Mucosa of rectum (tissue), 2 donors: ENCODE measurements at regions not wholly inside any gene's neighbourhood (a gene's known extent, or its start where the extent isn't known, plus 50 kb on each side); places are given as distances from the start of the nearest gene placed in this dataset.
"Not testable (repeated sequence)": the region's sequence is repeated elsewhere in the genome, so short reads cannot be mapped to it uniquely, and the experiment has no call there.

Experiments used
- H3K27ac ChIP-seq, 2 donors: one replicate each; pipeline ENCODE4 v1.7.0; 2013; ENCODE audit warnings: inconsistent platforms in 2 of 2, low read depth in 2 of 2, low read length in 2 of 2
- H3K27me3 ChIP-seq, 2 donors: one replicate each; pipeline ENCODE4 v1.7.0; 2013; ENCODE audit warnings: low read length in 2 of 2; ENCODE audit not compliant: control insufficient read depth in 2 of 2, insufficient read depth in 2 of 2
- H3K36me3 ChIP-seq, 2 donors: one replicate each; pipeline ENCODE4 v1.7.0; 2013; ENCODE audit warnings: low read length in 2 of 2; ENCODE audit not compliant: control insufficient read depth in 2 of 2, insufficient read depth in 2 of 2
- H3K4me1 ChIP-seq, 2 donors: one replicate each; pipeline ENCODE4 v1.7.0; 2013; ENCODE audit warnings: low read length in 2 of 2, mild to moderate bottlenecking in 1 of 2; ENCODE audit not compliant: control insufficient read depth in 2 of 2, insufficient read depth in 2 of 2
- H3K4me3 ChIP-seq, 2 donors: one replicate each; pipeline ENCODE4 v1.7.0; 2013; ENCODE audit warnings: low read length in 2 of 2
- H3K9ac ChIP-seq, 2 donors: one replicate each; pipeline ENCODE4 v1.7.0; 2013; ENCODE audit warnings: low read length in 2 of 2, low read depth in 1 of 2, mild to moderate bottlenecking in 1 of 2
- H3K9me3 ChIP-seq, 2 donors: one replicate each; pipeline ENCODE4 v1.7.0; 2013; ENCODE audit warnings: low read length in 2 of 2; ENCODE audit not compliant: control insufficient read depth in 2 of 2
- donor health status: healthy.
- donor health status: Normal muscosa, but diverticular disease.

DNA sequence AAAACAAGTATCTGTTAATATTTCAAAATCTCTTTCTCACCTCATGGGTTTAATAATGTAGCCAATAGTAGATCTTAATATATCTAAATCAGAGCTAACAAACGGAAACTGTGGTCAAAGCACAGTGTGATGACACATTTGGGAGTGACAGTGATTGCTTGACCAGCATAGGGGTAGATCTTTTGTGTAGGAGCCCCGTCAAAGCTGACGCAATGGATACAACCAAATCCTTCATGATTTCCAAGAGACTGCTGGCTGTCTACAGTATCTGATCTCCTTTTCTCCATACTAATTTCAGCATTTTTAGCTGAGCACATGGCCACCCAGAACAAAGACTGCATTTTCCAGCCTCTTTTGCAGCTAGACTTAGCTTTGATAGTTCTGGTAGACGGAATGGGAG is 299.3 kb upstream of the ECI2 start:
- Histone ChIP-seq H3K9me3 (no peaks in the 10 kb centered on the region), H3K27ac (no peak overlapping the region), H3K4me1 (no peaks in the 10 kb centered on the region), H3K27me3 (peaks cover 0 to 1% of the 10 kb centered on the region in 2 donors), H3K4me3 (no peak overlapping the region), H3K36me3 (no peaks in the 10 kb centered on the region), H3K9ac (no peak overlapping the region)

- Histone ChIP-seq H3K27ac (no peak overlapping the region), H3K9me3 (no peaks in the 10 kb centered on the region), H3K4me3 (no peak overlapping the region), H3K36me3 (no peaks in the 10 kb centered on the region), H3K4me1 (no peaks in the 10 kb centered on the region), H3K9ac (no peak overlapping the region), H3K27me3 (peaks cover 0 to 1% of the 10 kb centered on the region in 2 donors)
Observed at GRCh38 chr6:4433199-4433598, 297.8 kb upstream of the ECI2 start.

DNA sequence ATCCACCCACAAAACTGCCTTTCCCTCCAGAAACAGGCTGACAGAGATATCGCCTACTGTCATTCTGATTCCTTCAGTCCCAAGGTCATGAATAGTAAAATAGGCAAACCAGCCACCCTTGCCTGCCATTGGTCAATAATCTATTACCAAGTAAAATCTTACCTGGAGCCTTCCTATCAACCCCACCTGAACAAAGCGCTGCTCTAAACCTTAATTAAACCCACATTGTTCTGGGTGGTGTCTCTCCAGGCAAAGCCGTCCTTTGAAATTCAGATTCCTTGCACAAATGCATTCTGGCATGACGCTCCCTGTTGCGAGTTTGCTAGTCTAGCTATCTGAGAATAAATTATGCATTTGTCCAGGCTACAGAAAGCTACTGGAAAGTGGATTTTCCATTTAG is 291.6 kb upstream of the ECI2 start:
- no peaks in the 10 kb centered on the region for H3K27me3 ChIP-seq
- no peaks in the 10 kb centered on the region for H3K4me1 ChIP-seq
- no peaks in the 10 kb centered on the region for H3K36me3 ChIP-seq
- no peak overlapping the region for H3K27ac ChIP-seq
- H3K4me3 ChIP-seq: no peak overlapping the region
- H3K9me3 ChIP-seq: no peaks in the 10 kb centered on the region
- no peak overlapping the region for H3K9ac ChIP-seq

DNA sequence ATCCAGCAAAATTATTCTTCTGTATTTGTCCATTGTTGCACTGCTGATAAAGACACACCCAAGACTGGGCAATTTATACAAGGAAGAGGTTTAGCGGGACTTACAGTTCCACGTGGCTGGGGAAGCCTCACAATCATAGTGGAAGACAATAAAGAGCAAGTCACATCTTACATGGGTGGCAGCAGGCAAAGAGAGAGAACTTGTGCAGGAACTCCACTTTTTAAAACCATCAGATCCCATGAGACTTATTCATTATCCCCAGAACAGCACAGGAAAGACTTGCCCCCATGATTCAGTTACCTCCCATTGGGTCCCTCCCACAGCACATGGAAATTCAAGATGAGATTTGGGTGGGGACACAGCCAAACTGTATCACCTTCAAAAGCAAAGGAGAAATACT is 286.5 kb upstream of the ECI2 start:
- Histone ChIP-seq H3K4me3 (no peak overlapping the region), H3K9me3 (no peaks in the 10 kb centered on the region), H3K4me1 (no peaks in the 10 kb centered on the region), H3K27me3 (no peaks in the 10 kb centered on the region), H3K27ac (no peak overlapping the region), H3K36me3 (no peaks in the 10 kb centered on the region), H3K9ac (no peak overlapping the region)

DNA sequence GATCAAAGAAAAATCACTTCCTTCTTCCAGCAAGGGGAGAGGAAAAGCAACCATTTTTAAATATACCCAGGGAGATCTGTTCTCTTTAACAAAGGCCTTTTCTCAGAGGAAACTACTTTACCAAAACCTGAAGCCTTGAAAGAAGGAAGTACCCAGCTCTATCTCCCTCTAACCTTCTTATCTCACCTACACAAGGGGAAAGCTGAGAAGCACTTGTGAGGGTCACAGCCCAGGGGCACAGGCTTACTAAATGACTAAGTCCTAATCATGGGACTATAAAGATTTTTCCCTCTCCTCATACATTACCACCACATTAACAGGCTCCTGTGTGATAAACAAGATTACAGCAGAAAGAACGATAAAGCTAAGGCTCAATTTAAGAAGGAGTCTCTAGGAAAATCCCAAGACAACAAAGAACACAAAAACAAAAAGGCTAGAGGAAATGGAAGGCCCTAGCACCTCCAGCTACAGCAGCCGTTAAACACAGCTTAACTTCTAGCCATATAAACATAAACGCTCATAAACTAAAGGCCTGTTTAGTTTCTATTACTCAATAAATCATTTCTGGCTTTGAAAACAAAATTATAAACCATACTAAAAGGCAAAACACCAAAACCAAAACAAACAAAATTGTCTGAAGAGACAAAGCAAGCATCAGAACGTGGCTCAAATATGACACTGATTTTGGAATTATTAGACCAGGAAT is 284.9 kb upstream of the ECI2 start:
- H3K4me1 ChIP-seq: no peaks in the 10 kb centered on the region
- no peaks in the 10 kb centered on the region for H3K27me3 ChIP-seq
- no peak overlapping the region for H3K4me3 ChIP-seq
- H3K9ac ChIP-seq: no peak overlapping the region
- no peaks in the 10 kb centered on the region for H3K9me3 ChIP-seq
- no peak overlapping the region for H3K27ac ChIP-seq
- no peaks in the 10 kb centered on the region for H3K36me3 ChIP-seq

DNA sequence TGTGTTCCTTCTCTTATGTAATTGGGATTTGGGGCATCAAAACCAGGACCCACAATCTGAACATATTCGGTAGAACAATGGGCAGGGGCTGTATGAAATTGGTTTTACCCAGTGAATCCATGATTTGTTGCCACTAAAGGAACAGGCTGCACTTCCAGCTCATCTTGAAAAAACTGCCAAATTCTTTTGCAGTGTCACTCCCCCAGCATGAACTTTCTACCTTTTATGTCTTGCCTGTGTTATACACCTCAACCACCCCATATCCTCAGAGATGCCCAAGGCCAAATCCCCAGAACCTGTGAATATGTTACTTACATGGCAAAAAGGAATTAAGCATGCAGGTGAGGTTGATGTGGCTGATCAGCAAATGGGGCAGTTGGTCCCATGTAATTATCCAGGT is 280.2 kb upstream of the ECI2 start:
- Histone ChIP-seq H3K9ac (no peak overlapping the region), H3K4me1 (no peaks in the 10 kb centered on the region), H3K27ac (no peak overlapping the region), H3K27me3 (no peaks in the 10 kb centered on the region), H3K9me3 (no peaks in the 10 kb centered on the region), H3K4me3 (no peak overlapping the region), H3K36me3 (no peaks in the 10 kb centered on the region)

- not testable (repeated sequence) for H3K36me3 ChIP-seq, H3K4me3 ChIP-seq, H3K9me3 ChIP-seq, H3K27me3 ChIP-seq, H3K4me1 ChIP-seq, H3K27ac ChIP-seq, H3K9ac ChIP-seq
Observed at GRCh38 chr6:4414078-4414477, 278.7 kb upstream of the ECI2 start.

- Histone ChIP-seq H3K4me3 (no peak overlapping the region), H3K4me1 (no peaks in the 10 kb centered on the region), H3K27me3 (no peaks in the 10 kb centered on the region), H3K36me3 (no peaks in the 10 kb centered on the region), H3K27ac (no peak overlapping the region), H3K9me3 (no peaks in the 10 kb centered on the region), H3K9ac (no peak overlapping the region)
Observed at GRCh38 chr6:4413073-4413472, 277.7 kb upstream of the ECI2 start.

- Histone ChIP-seq H3K27ac (no peak overlapping the region), H3K9ac (no peak overlapping the region), H3K27me3 (no peaks in the 10 kb centered on the region), H3K4me3 (no peak overlapping the region), H3K4me1 (no peaks in the 10 kb centered on the region), H3K9me3 (no peaks in the 10 kb centered on the region), H3K36me3 (no peaks in the 10 kb centered on the region)
Observed at GRCh38 chr6:4412488-4412887, 277.1 kb upstream of the ECI2 start.

- H3K36me3 ChIP-seq: no peaks in the 10 kb centered on the region
- no peak overlapping the region for H3K9ac ChIP-seq
- H3K4me1 ChIP-seq: no peaks in the 10 kb centered on the region
- H3K4me3 ChIP-seq: no peak overlapping the region
- no peaks in the 10 kb centered on the region for H3K9me3 ChIP-seq
- H3K27ac ChIP-seq: no peak overlapping the region
- no peaks in the 10 kb centered on the region for H3K27me3 ChIP-seq
Observed at GRCh38 chr6:4412077-4412476, 276.7 kb upstream of the ECI2 start.

DNA sequence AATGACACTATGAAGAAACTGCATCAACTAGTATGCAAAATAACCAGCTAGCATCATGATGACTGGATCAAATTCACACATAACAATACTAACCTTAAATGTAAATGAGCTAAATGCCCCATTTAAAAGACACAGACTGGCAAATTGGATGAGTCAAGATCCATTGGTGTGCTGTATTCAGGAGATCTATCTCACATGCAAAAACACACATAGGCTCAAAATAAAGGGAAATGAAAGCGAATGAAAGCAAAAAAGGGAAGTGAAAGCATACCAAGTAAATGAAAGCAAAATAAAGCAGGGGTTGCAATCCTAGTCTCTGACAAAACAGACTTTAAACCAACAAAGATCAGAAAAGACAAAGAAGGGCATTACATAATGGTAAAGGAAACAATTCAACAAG is 272.3 kb upstream of the ECI2 start:
- not testable (repeated sequence) for H3K4me3 ChIP-seq, H3K27me3 ChIP-seq, H3K9ac ChIP-seq, H3K36me3 ChIP-seq, H3K27ac ChIP-seq, H3K4me1 ChIP-seq, H3K9me3 ChIP-seq
